Gastrocnemius medialis (tissue), 4 donors: ENCODE measurements at regions not wholly inside any gene's neighbourhood (a gene's known extent, or its start where the extent isn't known, plus 50 kb on each side); places are given as distances from the start of the nearest gene placed in this dataset.

Experiments used
- ATAC-seq, 2 donors: fragments of 150-250 bp; one replicate each; pipeline ENCODE4 v1.9.1; 2016
- DNase-seq, 2 donors: peaks; one replicate each; pipeline ENCODE4 v3.0.0-alpha.2; 2019
- H3K27ac ChIP-seq, 4 donors: fragments of 200-600 bp; sonication (generic); 1 replicate in 1 of 4; 2 replicates in 3 of 4; pipeline ENCODE4 v1.5.1; 2016 to 2018; ENCODE audit warnings: mild to moderate bottlenecking in 2 of 4, moderate library complexity in 1 of 4
- H3K27me3 ChIP-seq, 3 donors: fragments of 200-600 bp; sonication (generic) in 2 of 3; 1 replicate in 1 of 3; 2 replicates in 2 of 3; pipeline versions ENCODE4 v1.5.1 to v1.6.0; 2016 to 2019; ENCODE audit warnings: mild to moderate bottlenecking in 1 of 3, moderate library complexity in 1 of 3
- H3K36me3 ChIP-seq, 2 donors: fragments of 200-600 bp; sonication (generic) in 1 of 2; one replicate each; pipeline ENCODE4 v1.5.1; 2017 to 2018
- H3K4me1 ChIP-seq, 2 donors: fragments of 200-600 bp; sonication (generic) in 1 of 2; one replicate each; pipeline ENCODE4 v1.5.1; 2016 to 2017; ENCODE audit warnings: mild to moderate bottlenecking in 2 of 2
- H3K4me3 ChIP-seq, 4 donors: fragments of 200-600 bp; sonication (generic) in 3 of 4; 1 replicate in 1 of 4; 2 replicates in 3 of 4; pipeline ENCODE4 v1.5.1; 2016 to 2019; ENCODE audit warnings: mild to moderate bottlenecking in 2 of 4
- H3K9me3 ChIP-seq, 3 donors: fragments of 200-600 bp; sonication (generic) in 2 of 3; 1 replicate in 1 of 3; 2 replicates in 2 of 3; pipeline ENCODE4 v1.5.1; 2016 to 2019
- CTCF ChIP-seq, 5 experiments: fragments of 450-650 bp in 3 of 5; fragments of 200-600 bp in 2 of 5; sonication (generic) in 2 of 5; IDR thresholded peaks in 4 of 5; conservative IDR thresholded peaks in 1 of 5; 1 replicate in 4 of 5; 2 replicates in 1 of 5; pipeline ENCODE4 v1.5.1; 2016 to 2019; ENCODE audit warnings: antibody characterized with exemption in 5 of 5, mild to moderate bottlenecking in 3 of 5, moderate library complexity in 3 of 5
- POLR2A ChIP-seq, 2 donors: fragments of 450-650 bp; IDR thresholded peaks; one replicate each; pipeline ENCODE4 v1.6.1; 2017; ENCODE audit warnings: antibody characterized with exemption in 2 of 2, mild to moderate bottlenecking in 2 of 2, moderate library complexity in 2 of 2
- in situ Hi-C, 4 donors: fragments of 200-750 bp; cut with MboI; loops; one replicate each; pipeline versions ENCODE4 v1.15.0 to v1.8.0; 2017; ENCODE audit warnings: low sequenced_read_pairs in 4 of 4
- intact Hi-C: fragments of 100-400 bp; cut with DNase I; formaldehyde crosslinking; loops from one replicate; pipeline ENCODE4 v1.15.1; 2023; ENCODE audit warnings: low total_unique reads

- TF ChIP-seq POLR2A (IDR thresholded peaks at IDR 0.05), result no peak
- no peak for TF ChIP-seq CTCF (IDR thresholded peaks at IDR 0.05 in 4 of 5, conservative IDR thresholded peaks at IDR 0.05 in 1 of 5)
- Histone ChIP-seq H3K9me3 (no peaks in the 10 kb centered on the region), H3K36me3 (no peaks in the 10 kb centered on the region), H3K4me1 (no peaks in the 10 kb centered on the region), H3K27me3 (no peaks in the 10 kb centered on the region), H3K27ac (no peak overlapping the region), H3K4me3 (no peak overlapping the region)
- intact Hi-C loops (no loop called here), in situ Hi-C loops (no loop called here)
- no peak for ATAC-seq
- no peak for DNase-seq
These were observed 91.7 kb upstream of the MBOAT2 start for GRCh38 chr2:9095226-9095625.

- Histone ChIP-seq H3K4me3 (no peak overlapping the region), H3K27ac (no peak overlapping the region), H3K9me3 (no peaks in the 10 kb centered on the region), H3K4me1 (no peaks in the 10 kb centered on the region), H3K36me3 (no peaks in the 10 kb centered on the region), H3K27me3 (no peaks in the 10 kb centered on the region)
- no peak for DNase-seq
- TF ChIP-seq POLR2A (IDR thresholded peaks at IDR 0.05) (no peak), CTCF (IDR thresholded peaks at IDR 0.05 in 4 of 5, conservative IDR thresholded peaks at IDR 0.05 in 1 of 5) (no peak)
- in situ Hi-C loops, result no loop called here
- ATAC-seq, result no peak
- intact Hi-C loops, result no loop called here
These were observed 90.6 kb upstream of the MBOAT2 start for GRCh38 chr2:9094117-9094516.

- H3K27ac ChIP-seq, result no peak overlapping the region
- DNase-seq, result no peak
- no peaks in the 10 kb centered on the region for H3K4me1 ChIP-seq
- intact Hi-C loops, result no loop called here
- in situ Hi-C loops, result no loop called here
- TF ChIP-seq CTCF (IDR thresholded peaks at IDR 0.05 in 4 of 5, conservative IDR thresholded peaks at IDR 0.05 in 1 of 5) (no peak), POLR2A (IDR thresholded peaks at IDR 0.05) (no peak)
- ATAC-seq, result no peak
- no peak overlapping the region for H3K4me3 ChIP-seq
- H3K27me3 ChIP-seq, result no peaks in the 10 kb centered on the region
- no peaks in the 10 kb centered on the region for H3K9me3 ChIP-seq
- no peaks in the 10 kb centered on the region for H3K36me3 ChIP-seq
These were observed 89.8 kb upstream of the MBOAT2 start for GRCh38 chr2:9093324-9093723.

- intact Hi-C loops (no loop called here), in situ Hi-C loops (no loop called here)
- H3K27ac ChIP-seq, result no peak overlapping the region
- H3K4me1 ChIP-seq, result no peaks in the 10 kb centered on the region
- no peak for ATAC-seq
- DNase-seq, result no peak
- TF ChIP-seq CTCF (IDR thresholded peaks at IDR 0.05 in 4 of 5, conservative IDR thresholded peaks at IDR 0.05 in 1 of 5) (no peak), POLR2A (IDR thresholded peaks at IDR 0.05) (no peak)
- H3K27me3 ChIP-seq, result no peaks in the 10 kb centered on the region
- no peaks in the 10 kb centered on the region for H3K9me3 ChIP-seq
- no peaks in the 10 kb centered on the region for H3K36me3 ChIP-seq
- no peak overlapping the region for H3K4me3 ChIP-seq
These were observed 89.1 kb upstream of the MBOAT2 start for GRCh38 chr2:9092383-9093282.
